DND-41 (cell line): ENCODE measurements at regions not wholly inside any gene's neighbourhood (a gene's known extent, or its start where the extent isn't known, plus 50 kb on each side); places are given as distances from the start of the nearest gene placed in this dataset.

Experiments used
- EZH2 ChIP-seq: IDR thresholded peaks from 3 replicates; pipeline ENCODE4 v1.6.1; 2012; ENCODE audit warnings: borderline replicate concordance, low read depth, mild to moderate bottlenecking, moderate library complexity, low read length, inconsistent platforms; ENCODE audit not compliant: severe bottlenecking
- TF ChIP-seq, protein P1 (sequence below): IDR thresholded peaks from 2 replicates; pipeline ENCODE4 v1.5.1; 2012; ENCODE audit warnings: borderline replicate concordance, low read length, moderate library complexity, mild to moderate bottlenecking; ENCODE audit not compliant: poor library complexity, severe bottlenecking; ENCODE audit errors: extremely low read depth

DNA sequence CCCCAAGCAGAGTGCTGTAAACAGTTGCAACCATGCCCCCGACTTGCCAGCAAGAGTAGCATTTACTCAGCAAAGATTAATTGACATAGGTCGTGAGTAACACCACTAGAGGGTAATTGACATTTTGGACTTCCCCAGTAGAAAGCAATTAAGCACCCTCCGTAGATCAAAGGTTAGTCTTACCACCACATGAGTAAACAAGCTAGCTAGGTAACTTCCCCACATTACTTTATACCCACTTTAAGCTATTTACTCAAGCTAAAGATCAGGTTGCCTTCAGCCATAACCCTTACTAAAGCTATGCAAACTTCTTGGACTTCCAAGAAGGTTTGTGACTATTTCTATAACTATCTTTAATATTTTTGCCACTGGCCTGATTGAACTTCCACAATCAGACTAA lies 1072.7 kb downstream of the OTOL1 start:
- TF ChIP-seq, protein P1, sequence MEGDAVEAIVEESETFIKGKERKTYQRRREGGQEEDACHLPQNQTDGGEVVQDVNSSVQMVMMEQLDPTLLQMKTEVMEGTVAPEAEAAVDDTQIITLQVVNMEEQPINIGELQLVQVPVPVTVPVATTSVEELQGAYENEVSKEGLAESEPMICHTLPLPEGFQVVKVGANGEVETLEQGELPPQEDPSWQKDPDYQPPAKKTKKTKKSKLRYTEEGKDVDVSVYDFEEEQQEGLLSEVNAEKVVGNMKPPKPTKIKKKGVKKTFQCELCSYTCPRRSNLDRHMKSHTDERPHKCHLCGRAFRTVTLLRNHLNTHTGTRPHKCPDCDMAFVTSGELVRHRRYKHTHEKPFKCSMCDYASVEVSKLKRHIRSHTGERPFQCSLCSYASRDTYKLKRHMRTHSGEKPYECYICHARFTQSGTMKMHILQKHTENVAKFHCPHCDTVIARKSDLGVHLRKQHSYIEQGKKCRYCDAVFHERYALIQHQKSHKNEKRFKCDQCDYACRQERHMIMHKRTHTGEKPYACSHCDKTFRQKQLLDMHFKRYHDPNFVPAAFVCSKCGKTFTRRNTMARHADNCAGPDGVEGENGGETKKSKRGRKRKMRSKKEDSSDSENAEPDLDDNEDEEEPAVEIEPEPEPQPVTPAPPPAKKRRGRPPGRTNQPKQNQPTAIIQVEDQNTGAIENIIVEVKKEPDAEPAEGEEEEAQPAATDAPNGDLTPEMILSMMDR = no peak
- no peak for TF ChIP-seq EZH2
